ENCODE measurements at regions not wholly inside any gene's neighbourhood (a gene's known extent, or its start where the extent isn't known, plus 50 kb on each side); places are given as distances from the start of the nearest gene placed in this dataset.

GRCh38 chr3:102140116-102140515 lies 290.8 kb downstream of the NFKBIZ start:
- Histone ChIP-seq H3K9me3 (ENCODE audit: severe bottlenecking) (no peaks in the 10 kb centered on the region), H3K4me3 (ENCODE audit: low read depth, low read length) (no peak overlapping the region), H3K27ac (no peak overlapping the region), H3K36me3 (no peaks in the 10 kb centered on the region), H3K27me3 (ENCODE audit: insufficient read depth, low read depth, severe bottlenecking) (no peaks in the 10 kb centered on the region)
- TF ChIP-seq, protein P1, sequence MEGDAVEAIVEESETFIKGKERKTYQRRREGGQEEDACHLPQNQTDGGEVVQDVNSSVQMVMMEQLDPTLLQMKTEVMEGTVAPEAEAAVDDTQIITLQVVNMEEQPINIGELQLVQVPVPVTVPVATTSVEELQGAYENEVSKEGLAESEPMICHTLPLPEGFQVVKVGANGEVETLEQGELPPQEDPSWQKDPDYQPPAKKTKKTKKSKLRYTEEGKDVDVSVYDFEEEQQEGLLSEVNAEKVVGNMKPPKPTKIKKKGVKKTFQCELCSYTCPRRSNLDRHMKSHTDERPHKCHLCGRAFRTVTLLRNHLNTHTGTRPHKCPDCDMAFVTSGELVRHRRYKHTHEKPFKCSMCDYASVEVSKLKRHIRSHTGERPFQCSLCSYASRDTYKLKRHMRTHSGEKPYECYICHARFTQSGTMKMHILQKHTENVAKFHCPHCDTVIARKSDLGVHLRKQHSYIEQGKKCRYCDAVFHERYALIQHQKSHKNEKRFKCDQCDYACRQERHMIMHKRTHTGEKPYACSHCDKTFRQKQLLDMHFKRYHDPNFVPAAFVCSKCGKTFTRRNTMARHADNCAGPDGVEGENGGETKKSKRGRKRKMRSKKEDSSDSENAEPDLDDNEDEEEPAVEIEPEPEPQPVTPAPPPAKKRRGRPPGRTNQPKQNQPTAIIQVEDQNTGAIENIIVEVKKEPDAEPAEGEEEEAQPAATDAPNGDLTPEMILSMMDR (IDR thresholded peaks at IDR 0.05; ENCODE audit: low read depth, low read length) = no peak
- DNase-seq = no peak

- Histone ChIP-seq H3K9me3 (ENCODE audit: severe bottlenecking) (no peaks in the 10 kb centered on the region), H3K4me3 (ENCODE audit: low read depth, low read length) (no peak overlapping the region), H3K27ac (no peak overlapping the region), H3K27me3 (ENCODE audit: insufficient read depth, low read depth, severe bottlenecking) (no peaks in the 10 kb centered on the region), H3K36me3 (no peaks in the 10 kb centered on the region)
- no peak for DNase-seq
- TF ChIP-seq, protein P1 (IDR thresholded peaks at IDR 0.05; ENCODE audit: low read depth, low read length) = no peak
Measured at GRCh38 chr3:102141096-102141927, 292.0 kb downstream of the NFKBIZ start.

DNA sequence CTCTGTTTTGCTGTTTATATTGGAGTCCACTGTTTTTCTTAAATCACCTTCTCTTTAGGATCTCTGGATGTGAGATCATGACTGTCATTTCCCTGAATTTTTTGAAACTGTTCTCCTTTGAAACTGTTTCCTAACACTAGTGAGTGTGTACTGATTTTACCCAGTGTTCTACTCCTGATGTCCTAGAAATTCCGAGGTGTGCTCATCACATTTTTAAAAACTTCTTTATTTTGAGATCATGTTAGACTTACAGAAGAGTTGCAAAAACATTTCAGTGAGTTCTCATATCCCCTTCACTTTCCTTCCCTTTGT lies 292.6 kb downstream of the NFKBIZ start:
- Histone ChIP-seq H3K36me3 (no peaks in the 10 kb centered on the region), H3K4me3 (ENCODE audit: low read depth, low read length) (no peak overlapping the region), H3K9me3 (ENCODE audit: severe bottlenecking) (no peaks in the 10 kb centered on the region), H3K27me3 (ENCODE audit: insufficient read depth, low read depth, severe bottlenecking) (no peaks in the 10 kb centered on the region), H3K27ac (no peak overlapping the region)
- TF ChIP-seq, protein P1 (IDR thresholded peaks at IDR 0.05; ENCODE audit: low read depth, low read length) = no peak
- DNase-seq = no peak

DNA sequence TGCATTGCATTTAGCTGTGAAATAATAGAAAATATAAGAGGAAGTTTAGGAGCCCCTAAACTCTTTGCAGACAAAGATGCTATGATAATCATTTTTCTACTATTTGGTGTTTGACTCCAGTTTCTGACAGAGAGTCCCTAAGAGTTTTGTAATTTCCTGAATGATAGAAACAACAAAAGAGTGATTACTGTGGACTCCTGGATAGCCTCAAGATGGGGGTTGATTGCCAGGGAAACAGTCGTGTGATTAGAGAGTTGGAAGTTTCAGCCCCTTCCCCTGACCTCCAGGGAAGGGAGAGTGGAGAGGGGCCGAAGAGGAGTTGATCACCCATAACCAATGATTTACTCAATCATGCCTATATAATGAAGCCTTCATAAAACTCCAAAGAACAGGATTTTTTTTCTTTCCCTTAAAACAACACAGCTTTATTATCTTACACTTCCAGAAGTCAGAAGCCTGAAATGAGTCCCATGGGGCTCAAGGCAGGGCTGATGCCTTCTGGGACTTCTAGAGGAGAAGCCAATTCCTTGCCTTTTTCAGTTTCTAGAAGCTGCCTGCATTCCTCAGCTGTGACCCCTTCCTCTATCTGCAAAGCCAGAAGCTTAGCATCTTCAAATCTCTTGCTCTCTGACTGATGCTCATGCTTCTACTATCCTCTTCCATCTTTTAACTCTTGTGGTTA lies 292.3 kb upstream of the ZPLD1 start:
- no peaks in the 10 kb centered on the region for H3K27me3 ChIP-seq (ENCODE audit: insufficient read depth, low read depth, severe bottlenecking)
- TF ChIP-seq, protein P1 (IDR thresholded peaks at IDR 0.05; ENCODE audit: low read depth, low read length) = no peak
- no peak overlapping the region for H3K4me3 ChIP-seq (ENCODE audit: low read depth, low read length)
- no peak overlapping the region for H3K27ac ChIP-seq
- H3K9me3 ChIP-seq (ENCODE audit: severe bottlenecking) = no peaks in the 10 kb centered on the region
- no peak for DNase-seq
- H3K36me3 ChIP-seq = no peaks in the 10 kb centered on the region

DNA sequence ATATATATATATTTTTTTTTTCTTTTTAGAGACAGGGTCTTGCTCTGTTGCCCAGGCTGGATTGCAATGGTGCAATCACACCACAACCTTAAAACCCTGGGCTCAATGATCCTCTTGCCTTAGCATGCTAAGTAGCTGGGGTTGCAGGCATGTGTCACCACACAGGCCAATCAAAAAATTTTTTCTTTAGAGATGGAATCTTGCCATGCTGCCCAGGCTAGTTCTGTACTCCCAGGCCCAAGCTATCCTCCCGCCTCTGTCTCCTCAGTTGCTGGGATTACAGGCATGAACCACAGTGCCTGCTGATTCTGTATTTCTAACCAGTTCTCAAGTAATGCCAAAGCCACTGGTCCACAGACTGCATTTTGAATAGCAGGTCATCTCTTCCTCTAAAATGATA lies 291.3 kb upstream of the ZPLD1 start:
- Histone ChIP-seq H3K9me3 (ENCODE audit: severe bottlenecking) (no peaks in the 10 kb centered on the region), H3K27ac (no peak overlapping the region), H3K27me3 (ENCODE audit: insufficient read depth, low read depth, severe bottlenecking) (no peaks in the 10 kb centered on the region), H3K4me3 (ENCODE audit: low read depth, low read length) (no peak overlapping the region), H3K36me3 (no peaks in the 10 kb centered on the region)
- TF ChIP-seq, protein P1 (IDR thresholded peaks at IDR 0.05; ENCODE audit: low read depth, low read length) = no peak
- no peak for DNase-seq
